ENCODE measurements at regions not wholly inside any gene's neighbourhood (a gene's known extent, or its start where the extent isn't known, plus 50 kb on each side); places are given as distances from the start of the nearest gene placed in this dataset.
"Not testable (repeated sequence)": the region's sequence is repeated elsewhere in the genome, so short reads cannot be mapped to it uniquely, and the experiment has no call there.

GRCh38 chr13:78067290-78067689 is 148.7 kb upstream of the EDNRB start:
- DNase-seq = no peak

GRCh38 chr13:78065141-78065540 is 146.5 kb upstream of the EDNRB start:
- DNase-seq = no peak

GRCh38 chr13:78061806-78062205 is 143.2 kb upstream of the EDNRB start:
- no peak for DNase-seq

GRCh38 chr13:78060966-78061365 is 142.3 kb upstream of the EDNRB start:
- DNase-seq = no peak

GRCh38 chr13:78056865-78057264 is 138.2 kb upstream of the EDNRB start:
- not testable (repeated sequence) for DNase-seq

GRCh38 chr13:78054157-78054556 is 135.5 kb upstream of the EDNRB start:
- DNase-seq = no peak

GRCh38 chr13:78047151-78047550 is 128.5 kb upstream of the EDNRB start:
- no peak for DNase-seq

GRCh38 chr13:78046331-78046730 is 127.7 kb upstream of the EDNRB start:
- peak; percentile 63 for DNase-seq

GRCh38 chr13:78045916-78046315 is 127.3 kb upstream of the EDNRB start:
- DNase-seq = peak in 1 of 2 experiments; percentile 27

- DNase-seq = not testable (repeated sequence)
These were observed 122.7 kb upstream of the EDNRB start for GRCh38 chr13:78041366-78041765.

- DNase-seq = no peak
These were observed 121.7 kb upstream of the EDNRB start for GRCh38 chr13:78040205-78040830.

- no peak for DNase-seq
These were observed 118.2 kb upstream of the EDNRB start for GRCh38 chr13:78036841-78037240.

- no peak for DNase-seq
These were observed 116.9 kb upstream of the EDNRB start for GRCh38 chr13:78035500-78035899.

- DNase-seq = no peak
These were observed 114.9 kb upstream of the EDNRB start for GRCh38 chr13:78033509-78033908.

GRCh38 chr13:78032132-78032531 is 113.5 kb upstream of the EDNRB start:
- no peak for DNase-seq

- no peak for DNase-seq
These were observed 111.8 kb upstream of the EDNRB start for GRCh38 chr13:78030341-78030896.

GRCh38 chr13:78029901-78030300 is 111.3 kb upstream of the EDNRB start:
- DNase-seq = no peak

- DNase-seq = no peak
These were observed 110.3 kb upstream of the EDNRB start for GRCh38 chr13:78028960-78029359.

GRCh38 chr13:78024996-78025395 is 106.4 kb upstream of the EDNRB start:
- no peak for DNase-seq

GRCh38 chr13:78022164-78022877 is 103.7 kb upstream of the EDNRB start:
- no peak for DNase-seq

GRCh38 chr13:78020861-78021260 is 102.2 kb upstream of the EDNRB start:
- DNase-seq = no peak

GRCh38 chr13:78015782-78016181 is 97.2 kb upstream of the EDNRB start:
- DNase-seq = peak; percentile 47 to 48

GRCh38 chr13:78012046-78012445 is 93.4 kb upstream of the EDNRB start:
- DNase-seq = no peak

GRCh38 chr13:78004821-78005220 is 86.2 kb upstream of the EDNRB start:
- DNase-seq = no peak
